HG03066 (cell line): ENCODE measurements at regions not wholly inside any gene's neighbourhood (a gene's known extent, or its start where the extent isn't known, plus 50 kb on each side); places are given as distances from the start of the nearest gene placed in this dataset.
"Not testable (repeated sequence)": the region's sequence is repeated elsewhere in the genome, so short reads cannot be mapped to it uniquely, and the experiment has no call there.

Experiments
- ATAC-seq: cut with Tn5 transposase; IDR thresholded peaks from one replicate; pipeline ENCODE4 v1.9.1; 2021; ENCODE audit warnings: low read depth; ENCODE audit not compliant: unreplicated experiment

GRCh38 chr7:16098585-16099179, 322.7 kb downstream of the CRPPA start:
- no peak for ATAC-seq

GRCh38 chr7:16098058-16098457, 323.3 kb downstream of the CRPPA start:
- ATAC-seq = no peak

DNA sequence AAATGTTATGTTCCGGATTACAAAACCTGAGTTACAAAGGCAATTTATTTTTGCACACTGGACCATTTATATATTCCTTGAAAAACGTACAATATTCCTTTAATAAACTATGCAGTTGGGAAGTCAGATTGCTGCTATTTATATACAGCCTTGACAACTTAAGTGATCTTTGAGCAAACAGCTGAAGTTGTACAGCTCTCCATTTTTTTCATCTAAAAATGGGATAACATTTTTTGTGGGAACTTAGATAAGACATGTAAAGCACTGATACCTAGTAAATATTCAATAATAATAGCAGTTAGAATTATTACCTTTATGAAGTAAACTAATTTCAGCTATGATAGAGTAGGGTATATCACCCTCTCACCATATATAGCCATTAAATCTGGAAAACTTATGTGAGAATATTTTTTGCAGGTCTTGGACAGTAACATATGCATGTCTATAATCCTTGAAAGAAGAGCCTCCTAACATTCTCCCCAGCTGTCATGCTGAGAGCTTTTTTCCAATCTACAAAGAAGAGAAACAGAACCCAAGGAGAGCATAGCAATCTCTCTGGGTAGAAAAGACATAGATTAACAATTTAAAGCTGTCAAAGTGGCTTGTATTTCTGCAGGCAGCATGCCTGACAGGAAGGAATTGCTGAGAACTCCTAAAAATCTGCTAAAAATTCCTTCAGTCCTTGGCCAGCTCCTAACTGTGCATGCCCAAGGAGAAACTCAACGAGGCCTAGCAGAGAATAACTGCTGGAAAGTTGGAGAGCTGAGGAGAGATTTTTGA, 326.0 kb downstream of the CRPPA start:
- ATAC-seq = no peak

DNA sequence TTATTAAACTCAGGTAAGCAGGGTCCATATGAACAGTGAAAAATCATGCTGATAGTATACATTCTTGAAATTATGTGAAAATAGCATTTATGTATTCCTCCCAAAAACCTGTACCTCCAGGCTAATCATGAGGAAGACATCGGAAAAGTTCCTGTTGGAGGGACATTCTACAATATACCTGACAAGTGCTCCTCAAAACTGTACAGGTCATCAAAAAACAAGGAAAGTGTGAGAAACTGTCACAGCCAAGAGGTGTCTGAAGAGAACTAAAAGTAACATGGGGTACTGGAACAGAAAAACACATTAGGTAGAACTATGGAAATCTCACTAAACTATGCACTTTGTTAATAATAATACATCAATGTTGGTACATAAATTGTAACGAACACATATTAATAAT, 326.7 kb downstream of the CRPPA start:
- ATAC-seq = no peak

DNA sequence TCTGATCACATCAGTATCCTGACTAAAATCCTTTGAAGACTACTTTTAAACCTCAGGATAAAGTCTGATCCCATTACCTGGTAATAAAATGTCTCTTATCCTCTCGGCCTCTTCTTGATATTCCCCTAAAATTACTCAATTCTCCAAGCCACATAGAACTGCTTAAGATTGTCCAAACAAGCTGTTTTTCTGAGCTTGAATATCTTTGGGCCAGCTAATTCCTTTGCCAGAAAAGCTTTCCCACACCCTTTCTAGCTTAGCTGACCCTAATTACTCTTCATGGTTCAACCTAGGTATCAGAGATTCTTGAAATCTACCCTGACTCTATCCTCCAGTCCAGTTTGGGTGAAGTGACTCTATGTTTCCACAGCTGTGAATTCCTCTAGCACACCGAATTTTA, 328.6 kb downstream of the CRPPA start:
- ATAC-seq = no peak

- ATAC-seq = no peak
Observed at GRCh38 chr7:16091701-16092310, 329.5 kb downstream of the CRPPA start.

DNA sequence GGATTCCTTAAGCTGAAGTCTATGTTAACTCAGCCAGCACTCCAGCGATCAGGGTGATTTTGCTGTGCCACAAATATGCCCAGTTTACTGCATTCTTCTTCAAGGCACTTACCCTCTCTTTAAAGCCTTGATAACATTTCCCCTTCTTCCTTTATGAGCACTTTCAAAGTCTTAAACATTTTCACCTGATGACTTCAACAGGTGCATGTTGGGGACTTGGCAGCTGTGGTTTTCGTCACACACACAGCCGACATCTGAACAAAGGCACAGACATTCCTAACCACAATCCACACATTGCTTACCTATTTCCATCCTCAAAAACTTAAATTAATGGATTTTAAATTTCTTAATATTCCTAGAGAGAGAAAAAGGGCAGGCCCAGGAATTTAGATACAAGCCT, 331.5 kb downstream of the CRPPA start:
- ATAC-seq = no peak

DNA sequence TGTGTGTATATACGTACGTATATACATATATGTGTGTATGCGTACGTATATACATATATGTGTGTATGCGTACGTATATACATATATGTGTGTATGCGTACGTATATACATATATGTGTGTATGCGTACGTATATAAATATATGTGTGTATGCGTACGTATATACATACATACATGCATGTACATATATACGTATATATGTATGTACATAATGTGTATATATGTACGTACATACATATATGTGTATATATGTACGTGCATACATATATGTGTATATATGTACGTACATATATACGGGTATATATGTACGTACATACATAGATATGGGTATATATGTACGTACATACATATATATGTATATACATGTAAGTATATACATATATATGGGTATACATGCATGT, 332.1 kb downstream of the CRPPA start:
- no peak for ATAC-seq

DNA sequence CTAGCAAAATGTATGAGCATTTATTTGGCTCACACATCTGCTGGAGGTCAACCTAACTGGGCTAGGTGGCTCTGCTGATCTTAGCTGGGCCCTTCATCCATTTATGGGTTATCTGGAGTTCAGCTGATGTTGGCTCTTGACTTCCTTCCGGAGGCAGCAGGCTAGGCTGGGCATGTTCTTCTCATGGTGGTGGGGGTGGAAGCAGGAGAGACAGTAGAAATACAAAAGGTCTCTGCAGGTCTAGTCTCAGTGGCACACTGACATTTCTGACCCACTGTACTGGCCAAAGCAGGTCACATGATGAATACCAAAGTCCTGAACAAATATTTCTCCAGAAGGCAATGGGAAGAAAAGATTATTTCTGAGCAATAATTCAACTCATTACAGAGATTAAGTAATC, 334.6 kb downstream of the CRPPA start:
- no peak for ATAC-seq

DNA sequence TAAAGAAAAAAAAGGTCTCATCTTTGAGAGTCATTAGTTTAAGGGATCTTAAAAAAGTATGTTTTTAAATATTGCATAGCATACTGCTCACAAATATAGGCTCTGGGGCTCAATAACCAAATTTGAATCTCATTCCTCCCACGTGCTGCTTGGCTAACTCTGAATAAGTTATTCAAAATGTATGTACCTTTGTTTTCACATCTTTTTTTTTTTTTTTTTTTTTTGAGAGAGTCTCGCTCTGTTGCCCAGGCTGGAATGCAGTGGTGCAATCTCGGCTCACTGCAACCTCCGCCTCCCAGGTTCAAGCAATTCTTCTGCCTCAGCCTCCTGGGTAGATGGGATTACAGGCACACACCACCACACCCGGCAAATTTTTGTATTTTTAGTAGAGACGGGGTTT, 335.6 kb downstream of the CRPPA start:
- ATAC-seq = not testable (repeated sequence)

GRCh38 chr7:16084875-16085274, 336.5 kb downstream of the CRPPA start:
- ATAC-seq = no peak

- ATAC-seq = no peak
Observed at GRCh38 chr7:16084370-16084769, 337.0 kb downstream of the CRPPA start.

GRCh38 chr7:16083931-16084330, 337.4 kb downstream of the CRPPA start:
- no peak for ATAC-seq

DNA sequence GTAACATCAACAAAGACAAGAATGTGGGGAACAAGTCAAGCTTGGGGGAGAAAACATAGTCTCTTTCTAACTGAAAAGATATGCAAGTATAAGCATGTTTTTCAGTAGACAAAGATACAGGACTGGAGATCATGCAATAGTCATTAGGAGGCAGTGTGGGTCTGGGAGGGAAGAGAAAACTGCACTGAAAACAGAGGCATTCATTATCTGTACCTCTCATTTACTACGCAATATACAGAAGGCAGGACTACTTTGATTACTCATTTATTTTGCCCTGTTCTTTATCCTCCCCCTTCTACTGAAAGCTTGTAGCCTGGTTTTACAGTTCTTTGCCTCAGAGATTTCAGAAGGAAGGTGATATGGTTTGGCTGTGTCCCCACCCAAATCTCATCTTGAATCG, 341.2 kb downstream of the CRPPA start:
- no peak for ATAC-seq

DNA sequence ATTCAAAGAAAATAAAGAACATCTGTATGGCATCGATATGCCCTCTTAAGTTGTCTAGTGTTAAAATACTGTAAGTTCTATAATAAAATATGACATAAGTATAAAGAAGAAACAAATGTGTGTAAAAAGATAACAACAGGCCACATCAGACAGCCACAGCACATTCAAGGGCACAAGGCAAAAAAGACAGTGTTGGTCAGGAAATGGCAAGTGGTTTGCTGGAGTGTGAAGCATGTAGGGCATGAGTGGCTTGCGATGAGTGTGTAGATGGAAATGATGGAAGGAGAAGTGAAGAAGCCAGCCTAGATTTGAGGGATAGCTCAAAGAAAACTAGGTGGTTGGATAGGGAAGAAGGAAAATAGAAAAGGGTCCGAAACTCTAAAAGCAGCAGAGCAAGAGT, 341.6 kb downstream of the CRPPA start:
- ATAC-seq = no peak

DNA sequence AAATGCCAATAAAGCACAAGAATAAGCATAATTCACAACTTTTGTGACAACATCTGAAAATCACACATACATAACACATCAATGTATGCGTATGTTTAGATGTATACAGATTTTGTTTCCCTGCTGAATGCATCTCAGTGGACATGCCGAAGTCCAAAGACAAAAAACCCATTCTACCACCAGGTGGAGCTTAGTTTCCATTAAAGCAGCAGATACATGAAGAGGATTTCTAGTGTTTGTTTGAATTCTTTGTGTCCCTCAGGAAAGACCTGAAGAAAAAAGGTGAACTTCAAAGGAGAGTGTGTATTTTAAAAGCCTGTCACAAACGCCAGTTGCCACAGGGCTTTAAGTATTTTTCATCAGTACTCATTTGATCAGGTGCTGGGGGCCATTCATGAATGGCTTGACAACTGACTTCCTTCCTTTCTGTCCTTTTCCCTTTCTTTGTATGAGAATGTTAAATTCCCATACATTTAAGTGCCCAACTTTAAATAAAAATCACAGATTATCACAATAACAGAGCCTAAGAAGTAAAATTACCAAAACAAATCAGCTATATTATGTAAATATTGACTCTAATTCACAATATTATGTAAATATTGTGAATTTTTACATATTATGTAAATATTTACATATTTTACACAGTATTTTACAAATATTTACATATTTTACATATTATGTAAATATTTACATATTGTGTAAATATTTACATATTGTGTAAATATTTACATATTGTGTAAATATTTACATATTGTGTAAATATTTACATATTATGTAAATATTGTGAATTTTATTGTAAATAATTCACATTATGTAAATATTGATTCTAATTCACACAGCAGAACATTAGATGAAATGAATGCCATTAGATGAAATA, 343.0 kb downstream of the CRPPA start:
- peak; percentile 54 for ATAC-seq

- ATAC-seq = peak; percentile 91
Observed at GRCh38 chr7:16071246-16071857, 350.0 kb downstream of the CRPPA start.

DNA sequence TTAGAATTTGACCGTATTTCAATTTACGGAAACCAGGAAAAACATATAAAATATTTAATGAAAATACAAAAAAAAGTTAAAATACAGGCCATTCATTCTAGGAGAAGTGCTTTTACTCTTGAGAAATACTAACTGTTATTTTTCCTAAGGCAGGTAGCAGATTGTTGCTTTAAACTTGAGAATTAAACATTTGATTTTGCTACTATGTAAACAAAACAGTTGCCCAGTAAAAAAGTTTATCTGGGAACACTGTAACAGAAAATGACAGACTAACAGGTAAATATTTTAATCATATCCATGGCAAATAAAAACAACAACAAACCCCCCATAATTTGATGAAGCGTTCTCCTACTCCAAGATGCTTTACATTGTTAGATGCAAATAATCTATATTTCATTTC, 350.5 kb downstream of the CRPPA start:
- no peak for ATAC-seq

- ATAC-seq = no peak
Observed at GRCh38 chr7:16069998-16070397, 351.3 kb downstream of the CRPPA start.

DNA sequence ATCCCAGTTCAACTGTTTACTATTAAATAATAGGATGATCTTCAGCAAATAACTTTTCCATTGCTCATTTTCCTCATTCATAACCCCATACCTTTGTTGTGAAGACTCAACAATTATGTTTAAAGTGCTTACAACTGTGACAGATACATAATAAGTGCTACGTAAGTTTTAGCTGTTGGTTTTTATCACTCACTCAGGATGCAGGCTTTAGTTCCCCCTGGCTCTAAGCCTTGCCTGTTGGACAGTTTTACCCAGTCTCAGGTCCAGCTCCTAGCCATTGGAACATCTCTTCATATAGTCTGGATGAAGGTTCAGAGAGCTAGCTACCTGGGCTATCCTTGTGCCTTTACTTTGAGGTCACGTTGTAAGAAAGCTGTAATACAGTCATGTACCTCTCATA, 353.2 kb downstream of the CRPPA start:
- ATAC-seq = no peak

- ATAC-seq = no peak
Observed at GRCh38 chr7:16067711-16068110, 353.6 kb downstream of the CRPPA start.
